HL-60/S4 (cell line): ENCODE measurements at regions not wholly inside any gene's neighbourhood (a gene's known extent, or its start where the extent isn't known, plus 50 kb on each side); places are given as distances from the start of the nearest gene placed in this dataset.
"Not testable (repeated sequence)": the region's sequence is repeated elsewhere in the genome, so short reads cannot be mapped to it uniquely, and the experiment has no call there.

Source experiments
- in situ Hi-C: fragments of 300-500 bp; cut with MboI; formaldehyde crosslinking; loops from 2 replicates; pipeline ENCODE4 v1.14.3; 2022; ENCODE audit warnings: low sequenced_read_pairs

GRCh38 chr7:17044396-17044795 is 162.6 kb upstream of the AGR3 start:
- in situ Hi-C loops: no loop called here

GRCh38 chr7:17044861-17045260 is 163.1 kb upstream of the AGR3 start:
- in situ Hi-C loops: no loop called here

DNA sequence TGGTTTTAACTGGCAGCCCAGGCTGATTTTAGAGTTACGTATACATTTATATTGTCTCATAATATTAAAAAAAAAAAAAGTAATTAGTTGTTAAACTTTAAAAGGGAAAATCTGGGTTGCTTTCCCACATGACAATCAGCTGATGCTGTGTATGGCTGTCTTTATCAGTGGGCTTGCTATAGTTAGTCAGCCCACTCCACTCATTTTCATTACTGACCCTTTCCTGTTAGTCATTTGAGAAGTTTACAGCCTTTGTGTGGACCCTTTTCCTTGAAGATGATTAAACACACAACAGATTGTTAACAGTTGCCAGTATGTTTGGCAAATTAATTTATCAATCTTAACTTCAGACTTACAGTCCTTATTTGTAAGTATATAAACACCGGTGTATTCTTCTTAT is 164.5 kb upstream of the AGR3 start:
- in situ Hi-C loops: no loop called here

- in situ Hi-C loops: no loop called here
These were observed 164.9 kb upstream of the AGR3 start for GRCh38 chr7:17046666-17047065.

GRCh38 chr7:17053164-17053563 is 171.4 kb upstream of the AGR3 start:
- in situ Hi-C loops: not testable (repeated sequence)

DNA sequence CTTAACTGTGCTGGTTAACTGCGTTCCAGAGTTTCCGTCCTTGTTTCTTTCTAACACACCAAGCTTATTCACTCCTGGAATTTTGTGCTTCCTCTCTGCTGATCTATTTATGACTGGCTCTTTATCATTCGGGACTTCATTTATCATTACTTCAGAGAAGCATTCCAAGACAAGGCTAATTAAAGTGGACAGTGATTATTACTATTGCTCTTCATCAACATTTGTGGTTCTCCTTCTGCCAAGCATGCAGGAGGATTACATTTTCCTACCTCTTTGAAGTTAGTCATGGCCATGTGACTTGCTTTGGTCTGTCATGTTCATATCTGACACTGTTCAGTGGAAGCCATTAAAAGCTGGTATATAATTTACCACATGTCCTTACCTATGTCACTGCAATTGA is 172.4 kb upstream of the AGR3 start:
- in situ Hi-C loops: no loop called here

GRCh38 chr7:17054836-17055235 is 173.1 kb upstream of the AGR3 start:
- in situ Hi-C loops: no loop called here

DNA sequence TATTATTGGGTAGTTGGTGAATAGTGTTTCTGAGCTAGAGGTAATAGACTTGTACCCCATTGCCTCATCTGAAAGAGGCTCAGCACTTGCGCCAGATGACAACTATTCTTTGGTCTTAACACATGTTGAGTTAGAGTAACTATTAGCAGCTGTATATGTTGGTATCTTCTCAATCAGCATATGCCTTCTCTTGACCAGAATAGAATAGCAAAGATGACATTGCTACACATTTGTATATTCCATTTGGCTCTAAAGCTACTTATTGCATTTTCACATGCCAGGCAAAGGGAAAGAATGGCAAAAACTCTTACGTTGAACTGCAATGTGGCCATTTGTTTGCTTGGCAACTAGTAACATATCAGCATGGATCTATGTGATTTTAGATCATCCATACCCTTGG is 173.8 kb upstream of the AGR3 start:
- in situ Hi-C loops: no loop called here

DNA sequence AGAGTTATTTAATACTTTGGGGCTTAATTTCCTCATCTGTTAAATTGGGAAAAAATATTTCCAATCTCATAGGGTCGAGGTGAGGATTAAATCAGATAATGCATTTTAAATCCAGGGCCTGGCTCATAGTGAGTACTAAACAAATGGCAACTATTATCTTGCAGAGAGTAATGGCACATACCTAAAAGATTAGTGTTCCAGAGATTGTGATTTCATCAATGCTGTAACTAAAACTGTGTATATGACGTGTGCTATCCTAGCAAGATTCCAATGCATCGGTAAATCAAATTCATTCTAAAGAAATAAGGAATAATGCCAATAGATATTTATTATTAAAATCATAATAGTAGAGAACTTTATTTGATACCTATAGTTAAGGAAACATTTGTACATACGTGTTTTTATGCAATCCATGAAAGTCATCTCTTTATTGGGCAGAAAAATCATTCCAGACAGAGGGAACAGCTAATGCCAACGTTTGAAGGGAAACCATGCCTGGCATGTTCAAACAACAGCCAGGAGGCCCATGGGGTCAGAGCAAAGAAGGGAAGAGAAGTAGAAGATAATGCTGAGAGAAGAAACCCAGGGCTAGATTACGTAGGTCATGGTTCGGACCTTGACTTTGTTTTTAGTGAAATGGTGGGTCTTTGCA is 174.8 kb upstream of the AGR3 start:
- in situ Hi-C loops: no loop called here

- in situ Hi-C loops: no loop called here
These were observed 175.3 kb upstream of the AGR3 start for GRCh38 chr7:17057143-17057509.

DNA sequence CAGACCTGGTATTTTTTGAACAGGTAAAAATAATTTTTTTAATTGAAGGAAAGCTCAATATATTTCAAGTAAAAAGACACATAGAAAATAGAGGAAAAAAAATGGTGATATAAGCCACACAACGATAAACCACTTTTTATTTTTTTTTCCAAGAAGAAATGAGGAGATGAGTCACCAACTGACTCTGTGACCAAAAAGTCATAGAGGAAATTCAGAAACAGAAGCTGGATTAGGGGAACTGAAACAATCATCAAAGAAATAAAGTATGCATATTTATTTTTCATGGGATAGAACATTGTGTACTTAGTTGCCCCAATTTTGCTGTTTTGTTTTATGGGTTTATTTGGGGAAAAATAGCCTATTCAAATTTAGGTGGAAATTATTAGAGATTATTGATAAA is 176.8 kb upstream of the AGR3 start:
- in situ Hi-C loops: no loop called here

DNA sequence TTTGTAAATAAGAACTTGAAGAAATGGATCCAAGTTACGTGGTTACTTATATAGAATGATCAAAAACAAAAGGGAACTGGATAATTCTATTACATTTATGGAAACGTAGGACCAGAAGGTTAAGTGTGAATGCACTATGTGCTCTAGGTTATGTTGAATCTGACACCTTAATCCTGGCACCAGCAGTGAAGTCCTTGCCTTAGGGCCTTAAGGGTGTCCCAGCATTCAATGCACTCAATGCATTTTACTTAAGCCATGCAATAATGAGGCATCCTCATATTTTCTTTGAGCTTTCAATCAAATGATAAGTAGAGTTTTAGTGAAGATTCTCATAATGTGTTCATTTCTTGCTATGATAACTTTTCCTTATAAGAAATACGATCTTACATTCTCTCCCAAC is 178.3 kb upstream of the AGR3 start:
- in situ Hi-C loops: no loop called here

- in situ Hi-C loops: no loop called here
These were observed 179.7 kb upstream of the AGR3 start for GRCh38 chr7:17061443-17061842.

GRCh38 chr7:17062151-17063044 is 180.6 kb upstream of the AGR3 start:
- in situ Hi-C loops: no loop called here

- in situ Hi-C loops: no loop called here
These were observed 181.2 kb upstream of the AGR3 start for GRCh38 chr7:17063045-17063383.

DNA sequence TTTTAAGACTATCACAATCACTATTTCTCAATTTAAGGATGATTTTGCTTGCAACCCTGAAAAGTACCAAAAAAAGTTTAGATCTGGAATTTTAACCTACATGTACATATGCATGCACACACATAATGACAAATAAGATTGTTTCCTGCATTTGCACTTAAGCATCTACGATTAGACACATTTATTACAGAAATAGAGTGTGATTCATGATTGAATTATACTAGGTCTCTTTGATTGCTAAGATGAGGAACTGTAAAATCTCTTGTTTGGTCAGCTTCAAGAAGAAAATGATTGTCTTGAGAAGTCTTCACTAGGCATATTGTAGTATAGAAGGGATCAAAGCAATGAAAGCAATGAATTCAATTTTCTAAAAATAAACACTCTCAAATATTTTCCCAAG is 185.9 kb upstream of the AGR3 start:
- in situ Hi-C loops: no loop called here

- in situ Hi-C loops: no loop called here
These were observed 187.4 kb upstream of the AGR3 start for GRCh38 chr7:17069146-17069545.

GRCh38 chr7:17070231-17070708 is 188.5 kb upstream of the AGR3 start:
- in situ Hi-C loops: no loop called here

DNA sequence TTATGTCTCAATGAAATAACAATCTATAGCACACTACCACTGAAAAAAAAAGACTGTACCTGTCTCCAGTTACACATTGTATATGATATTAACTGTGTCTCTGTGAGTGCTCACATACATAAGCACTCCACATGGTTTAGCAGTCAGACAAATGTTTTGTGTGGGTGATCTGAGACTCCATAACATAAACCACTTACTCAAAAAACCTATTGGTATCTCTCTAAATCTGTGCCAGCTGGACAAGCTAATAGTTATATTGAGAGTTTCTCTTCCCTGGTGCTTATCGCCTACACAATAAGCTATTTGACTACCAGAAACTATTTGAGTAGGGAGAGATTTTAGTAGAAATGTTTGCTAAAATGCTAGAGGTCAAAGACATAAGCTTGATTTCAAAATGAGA is 190.1 kb upstream of the AGR3 start:
- in situ Hi-C loops: no loop called here

- in situ Hi-C loops: no loop called here
These were observed 193.9 kb upstream of the AGR3 start for GRCh38 chr7:17075601-17076255.

DNA sequence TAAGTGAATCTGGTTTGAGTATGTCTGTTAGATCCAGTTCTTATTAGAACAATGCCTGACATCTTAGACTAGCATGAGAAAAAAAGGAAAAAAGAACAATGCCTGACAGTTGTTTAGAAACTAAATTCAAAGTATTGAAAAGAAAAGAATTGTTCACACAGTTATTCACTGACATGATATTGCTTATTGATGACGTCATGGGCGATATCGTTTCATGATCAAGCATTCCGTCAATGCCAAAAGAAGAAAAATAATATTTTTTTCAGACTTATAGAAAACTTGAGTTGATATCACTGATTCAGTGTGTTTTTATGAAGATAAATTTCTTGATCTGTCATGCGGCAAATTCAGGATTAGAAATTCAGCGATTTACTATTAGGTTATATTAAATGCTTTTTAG is 196.5 kb upstream of the AGR3 start:
- in situ Hi-C loops: no loop called here
